ENCODE measurements at regions not wholly inside any gene's neighbourhood (a gene's known extent, or its start where the extent isn't known, plus 50 kb on each side); places are given as distances from the start of the nearest gene placed in this dataset.
"Not testable (repeated sequence)": the region's sequence is repeated elsewhere in the genome, so short reads cannot be mapped to it uniquely, and the experiment has no call there.

DNA sequence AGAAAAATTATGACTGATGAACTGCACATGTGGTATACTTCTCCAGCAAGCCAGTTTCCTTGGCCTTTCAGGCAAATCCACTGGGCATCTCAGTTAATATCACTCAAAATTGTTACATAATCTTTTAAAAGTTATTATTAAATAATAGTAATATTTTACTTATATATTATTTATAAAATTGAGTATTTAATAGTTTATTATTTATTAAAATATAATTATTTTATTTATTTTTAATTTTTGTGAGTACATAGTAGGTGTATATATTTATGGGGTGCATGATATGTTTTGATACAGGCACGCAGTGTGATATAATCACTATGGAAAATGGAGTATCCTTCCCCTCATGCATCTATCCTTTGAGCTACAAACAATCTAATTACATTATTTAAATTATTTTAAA lies 384.1 kb upstream of the LRFN5 start:
- peaks cover 9% of the 10 kb centered on the region for H3K9me3 ChIP-seq
- H3K4me1 ChIP-seq (ENCODE audit: low read depth): no peaks in the 10 kb centered on the region
- TF ChIP-seq, protein P1, sequence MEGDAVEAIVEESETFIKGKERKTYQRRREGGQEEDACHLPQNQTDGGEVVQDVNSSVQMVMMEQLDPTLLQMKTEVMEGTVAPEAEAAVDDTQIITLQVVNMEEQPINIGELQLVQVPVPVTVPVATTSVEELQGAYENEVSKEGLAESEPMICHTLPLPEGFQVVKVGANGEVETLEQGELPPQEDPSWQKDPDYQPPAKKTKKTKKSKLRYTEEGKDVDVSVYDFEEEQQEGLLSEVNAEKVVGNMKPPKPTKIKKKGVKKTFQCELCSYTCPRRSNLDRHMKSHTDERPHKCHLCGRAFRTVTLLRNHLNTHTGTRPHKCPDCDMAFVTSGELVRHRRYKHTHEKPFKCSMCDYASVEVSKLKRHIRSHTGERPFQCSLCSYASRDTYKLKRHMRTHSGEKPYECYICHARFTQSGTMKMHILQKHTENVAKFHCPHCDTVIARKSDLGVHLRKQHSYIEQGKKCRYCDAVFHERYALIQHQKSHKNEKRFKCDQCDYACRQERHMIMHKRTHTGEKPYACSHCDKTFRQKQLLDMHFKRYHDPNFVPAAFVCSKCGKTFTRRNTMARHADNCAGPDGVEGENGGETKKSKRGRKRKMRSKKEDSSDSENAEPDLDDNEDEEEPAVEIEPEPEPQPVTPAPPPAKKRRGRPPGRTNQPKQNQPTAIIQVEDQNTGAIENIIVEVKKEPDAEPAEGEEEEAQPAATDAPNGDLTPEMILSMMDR (IDR thresholded peaks at IDR 0.05): no peak
- no peak overlapping the region for H3K4me3 ChIP-seq
- DNase-seq (no peak), ATAC-seq (no peak)
- no peaks in the 10 kb centered on the region for H3K36me3 ChIP-seq (ENCODE audit: low read depth)
- intact Hi-C loops (cut with DNase I, micrococcal nuclease): no loop called here

- intact Hi-C loops (cut with DNase I, micrococcal nuclease); DNase-seq; H3K4me1 ChIP-seq (ENCODE audit: low read depth); ATAC-seq; H3K36me3 ChIP-seq (ENCODE audit: low read depth); H3K4me3 ChIP-seq: not testable (repeated sequence)
- peaks cover 34% of the 10 kb centered on the region for H3K9me3 ChIP-seq
Observed at GRCh38 chr14:41214978-41215377, 391.7 kb upstream of the LRFN5 start.

DNA sequence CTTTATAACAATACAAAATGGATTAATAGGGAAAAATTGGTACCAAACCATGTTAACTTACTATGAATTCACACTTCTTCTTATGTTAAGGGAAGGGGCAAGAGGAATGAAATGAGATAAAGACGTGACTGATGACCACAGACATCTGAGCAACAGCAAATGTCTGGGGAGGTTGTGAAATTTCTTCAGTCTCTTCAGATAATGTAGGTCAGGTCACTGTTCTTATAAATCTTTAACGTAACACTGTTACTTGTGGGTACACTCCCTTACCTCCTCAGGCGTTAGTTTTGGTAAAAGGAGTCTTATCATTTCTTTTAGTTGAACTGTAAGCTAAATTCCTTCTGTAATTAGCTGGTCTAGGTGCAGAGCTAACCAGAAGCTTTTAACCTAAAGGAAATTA lies 405.0 kb upstream of the LRFN5 start:
- Histone ChIP-seq H3K4me3 (no peak overlapping the region), H3K36me3 (ENCODE audit: low read depth) (no peaks in the 10 kb centered on the region), H3K9me3 (peaks cover 12% of the 10 kb centered on the region), H3K4me1 (ENCODE audit: low read depth) (no peaks in the 10 kb centered on the region)
- TF ChIP-seq, protein P1 (IDR thresholded peaks at IDR 0.05): no peak
- ATAC-seq (no peak), DNase-seq (no peak)
- intact Hi-C loops (cut with DNase I, micrococcal nuclease): no loop called here

DNA sequence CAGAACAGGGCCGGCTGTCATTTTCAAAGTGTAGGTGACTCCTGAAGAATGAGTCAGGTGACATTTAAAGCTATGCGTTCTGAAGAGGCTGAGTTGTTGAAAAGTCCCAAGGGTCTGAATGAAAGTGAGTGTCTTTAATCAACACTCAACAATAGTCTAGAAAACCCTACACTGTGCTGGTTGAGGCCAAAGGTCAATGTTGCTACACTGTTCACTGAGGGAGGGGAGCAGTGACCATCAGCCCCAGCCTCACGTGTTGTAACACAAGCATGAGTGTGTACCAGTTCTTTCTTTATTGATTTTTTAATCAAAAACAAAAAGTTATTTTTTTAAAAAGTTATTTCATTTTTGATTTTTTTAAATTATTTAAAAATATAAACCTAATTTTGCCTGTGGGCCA lies 418.8 kb upstream of the LRFN5 start:
- H3K4me3 ChIP-seq: no peak overlapping the region
- DNase-seq (no peak), ATAC-seq (no peak)
- H3K9me3 ChIP-seq: peaks cover 60% of the 10 kb centered on the region
- H3K36me3 ChIP-seq (ENCODE audit: low read depth): no peaks in the 10 kb centered on the region
- TF ChIP-seq, protein P1 (IDR thresholded peaks at IDR 0.05): no peak
- no peaks in the 10 kb centered on the region for H3K4me1 ChIP-seq (ENCODE audit: low read depth)
- intact Hi-C loops (cut with DNase I, micrococcal nuclease): no loop called here

- DNase-seq (no peak), ATAC-seq (no peak)
- intact Hi-C loops (cut with DNase I, micrococcal nuclease): no loop called here
- peaks cover 44% of the 10 kb centered on the region for H3K9me3 ChIP-seq
- H3K36me3 ChIP-seq (ENCODE audit: low read depth): no peaks in the 10 kb centered on the region
- TF ChIP-seq, protein P1 (IDR thresholded peaks at IDR 0.05): no peak
- H3K4me3 ChIP-seq: no peak overlapping the region
- no peaks in the 10 kb centered on the region for H3K4me1 ChIP-seq (ENCODE audit: low read depth)
Observed at GRCh38 chr14:41171045-41171444, 435.6 kb upstream of the LRFN5 start.

DNA sequence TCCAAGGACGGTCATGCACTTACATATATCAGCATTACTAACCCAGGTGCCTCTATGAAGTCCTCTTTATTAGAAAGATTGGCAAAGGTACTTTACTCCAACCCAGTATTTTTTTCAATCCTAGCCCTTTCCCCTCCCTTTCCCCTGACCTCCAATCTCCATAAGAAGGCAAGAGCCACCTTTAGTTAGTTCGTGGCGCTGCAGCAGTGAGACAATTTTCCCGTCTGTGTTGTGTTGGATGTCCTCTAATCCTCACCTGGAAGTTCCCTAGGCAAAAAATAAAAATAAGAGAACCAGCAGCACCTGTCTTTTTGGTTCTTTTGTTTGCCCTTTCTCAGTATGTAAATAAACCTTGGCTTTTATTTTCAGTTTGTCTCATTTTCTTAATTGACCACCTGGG lies 439.6 kb upstream of the LRFN5 start:
- ATAC-seq: no peak
- peaks cover 42% of the 10 kb centered on the region for H3K9me3 ChIP-seq
- intact Hi-C loops (cut with DNase I, micrococcal nuclease): no loop called here

More for the DNA sequence above, 439.6 kb upstream of the LRFN5 start:
- no peaks in the 10 kb centered on the region for H3K36me3 ChIP-seq (ENCODE audit: low read depth)
- no peak overlapping the region for H3K4me3 ChIP-seq
- TF ChIP-seq, protein P1 (IDR thresholded peaks at IDR 0.05): no peak
- H3K4me1 ChIP-seq (ENCODE audit: low read depth): no peaks in the 10 kb centered on the region
- no peak for DNase-seq
